ENCODE measurements at regions not wholly inside any gene's neighbourhood (a gene's known extent, or its start where the extent isn't known, plus 50 kb on each side); places are given as distances from the start of the nearest gene placed in this dataset.
"Not testable (repeated sequence)": the region's sequence is repeated elsewhere in the genome, so short reads cannot be mapped to it uniquely, and the experiment has no call there.

DNA sequence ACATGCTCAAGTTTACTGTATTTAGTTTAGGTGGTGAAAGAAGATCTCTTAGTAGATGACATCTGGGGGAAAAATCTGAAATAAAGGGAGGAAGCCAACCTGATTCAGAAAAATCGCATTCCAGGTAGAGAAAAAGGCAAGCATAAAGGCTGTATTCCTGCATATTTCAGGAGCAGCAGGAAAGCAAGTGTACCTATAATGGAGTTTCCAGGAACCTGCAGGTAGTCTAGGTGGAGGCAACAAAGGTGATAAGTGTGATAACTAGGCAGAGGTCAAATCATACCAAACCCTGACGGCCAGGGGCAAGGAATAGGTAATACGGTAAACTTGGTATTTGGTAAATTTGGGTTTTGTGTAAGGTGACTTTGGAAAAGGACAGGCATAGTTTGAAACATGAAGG lies 132.8 kb upstream of the GOT2 start:
- DNase-seq: no peak

DNA sequence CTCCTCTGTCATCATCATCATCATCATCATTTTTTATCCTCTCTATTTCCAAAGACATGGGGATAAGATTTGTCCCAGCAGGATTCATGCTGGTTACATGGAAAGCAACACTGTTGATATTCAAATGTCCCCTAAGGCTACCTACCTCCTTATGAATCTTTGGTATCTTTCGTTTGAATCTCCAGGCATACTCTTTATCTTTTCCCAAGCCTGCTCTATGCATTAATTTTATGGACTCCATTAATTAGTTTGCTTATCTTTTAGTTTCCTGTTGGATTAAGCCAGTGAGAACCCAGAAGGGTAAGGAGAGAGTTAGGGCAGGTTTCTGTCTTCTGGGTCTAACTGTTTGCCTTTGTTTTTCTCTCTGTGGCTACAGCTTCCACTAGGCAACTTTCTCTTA lies 129.6 kb upstream of the GOT2 start:
- DNase-seq: no peak

GRCh38 chr16:58863042-58863441 lies 128.9 kb upstream of the GOT2 start:
- DNase-seq: no peak

DNA sequence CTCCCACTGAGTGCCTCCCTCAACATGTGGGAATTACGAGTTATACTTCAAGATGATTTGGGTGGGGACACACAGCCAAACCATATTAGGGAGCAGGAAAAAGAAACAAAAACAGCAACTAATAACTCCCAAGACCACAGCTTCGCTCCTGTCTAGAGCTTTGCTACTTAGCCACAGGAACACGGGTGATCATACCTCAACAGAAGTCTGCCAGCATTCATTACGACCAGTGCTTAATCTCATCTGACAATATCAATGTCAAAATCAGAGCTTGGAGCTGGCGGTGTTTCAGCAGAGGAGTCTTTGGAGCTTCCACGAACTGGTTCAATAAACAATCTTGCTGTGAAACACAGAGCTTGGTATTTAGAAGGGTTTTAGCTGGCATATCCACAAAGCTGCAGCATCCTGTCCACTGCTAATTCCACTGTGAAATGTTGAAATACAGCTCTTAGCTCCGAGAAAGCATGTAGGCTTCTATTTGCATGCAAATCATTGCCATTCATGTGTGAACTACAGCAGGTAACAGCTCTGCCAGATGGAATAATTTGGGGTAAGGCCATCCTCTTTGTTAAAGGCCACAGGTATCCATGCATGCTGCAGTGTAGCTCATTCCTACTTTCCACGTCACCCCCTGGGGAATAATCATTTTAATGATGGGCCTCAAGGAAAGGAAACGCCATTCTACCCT lies 128.4 kb upstream of the GOT2 start:
- DNase-seq: no peak

- DNase-seq: no peak
These were observed 126.0 kb upstream of the GOT2 start for GRCh38 chr16:58859958-58860669.

- not testable (repeated sequence) for DNase-seq
These were observed 124.5 kb upstream of the GOT2 start for GRCh38 chr16:58858577-58858976.

DNA sequence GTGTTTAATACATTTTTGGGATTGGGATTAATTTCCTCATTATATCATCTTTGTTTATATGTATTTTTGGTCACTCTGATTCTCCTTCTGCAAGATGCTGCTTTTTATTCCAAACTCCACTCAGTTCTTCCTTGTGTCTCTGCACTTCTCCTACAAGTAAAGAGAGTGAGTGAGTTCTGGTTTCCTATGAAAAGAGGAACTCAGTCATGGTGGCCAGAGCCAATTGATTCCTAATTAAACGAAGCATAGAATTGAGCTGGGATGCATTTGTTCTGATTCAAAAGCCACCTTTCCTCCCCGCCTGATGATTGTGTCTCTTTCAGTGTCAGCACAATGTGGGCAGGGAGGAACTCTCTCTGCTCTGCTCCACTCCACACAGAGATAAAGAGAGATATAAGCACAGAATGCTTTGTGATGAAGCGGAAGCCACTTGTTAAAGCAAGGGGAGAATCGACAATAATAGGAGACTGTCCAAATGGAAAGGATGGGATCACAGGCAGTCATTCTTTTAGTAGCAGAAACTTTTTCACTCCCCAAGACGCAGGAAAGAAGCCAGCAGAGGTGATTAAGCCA lies 121.3 kb upstream of the GOT2 start:
- no peak for DNase-seq

- no peak for DNase-seq
These were observed 120.0 kb upstream of the GOT2 start for GRCh38 chr16:58853854-58854791.

GRCh38 chr16:58850678-58851020 lies 116.5 kb upstream of the GOT2 start:
- no peak for DNase-seq

DNA sequence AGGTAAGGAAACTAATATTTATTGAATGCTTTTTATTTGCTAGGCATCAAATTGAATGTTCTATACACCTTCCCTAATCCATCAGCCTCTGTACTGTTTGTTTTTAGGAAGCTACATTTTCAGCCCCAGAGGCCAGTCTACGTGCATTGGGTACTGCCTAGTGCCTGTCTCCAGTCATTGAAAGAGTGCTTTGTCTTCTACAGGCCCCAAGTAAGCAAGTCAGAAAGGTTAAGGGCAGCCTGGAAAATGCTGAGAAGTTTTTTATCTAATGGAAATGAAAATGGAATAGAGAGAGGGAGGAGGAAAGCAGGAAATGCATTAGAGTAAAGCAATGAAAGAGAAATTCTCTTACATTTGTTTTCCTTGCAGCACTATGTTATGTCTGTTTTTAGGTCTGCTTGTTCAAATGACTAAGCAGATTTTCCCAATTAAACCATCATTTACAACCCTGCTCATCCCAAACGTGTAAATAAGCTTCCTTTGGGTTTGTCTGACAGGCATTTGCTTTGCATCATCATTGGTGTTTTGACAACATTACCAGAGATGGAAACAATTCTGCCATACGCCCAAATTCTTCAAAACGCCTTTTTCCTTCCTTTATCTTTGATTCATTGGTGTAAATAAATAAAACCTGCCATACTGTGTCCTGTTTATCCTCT lies 116.0 kb upstream of the GOT2 start:
- DNase-seq: no peak

GRCh38 chr16:58848662-58849002 lies 114.5 kb upstream of the GOT2 start:
- DNase-seq: no peak

DNA sequence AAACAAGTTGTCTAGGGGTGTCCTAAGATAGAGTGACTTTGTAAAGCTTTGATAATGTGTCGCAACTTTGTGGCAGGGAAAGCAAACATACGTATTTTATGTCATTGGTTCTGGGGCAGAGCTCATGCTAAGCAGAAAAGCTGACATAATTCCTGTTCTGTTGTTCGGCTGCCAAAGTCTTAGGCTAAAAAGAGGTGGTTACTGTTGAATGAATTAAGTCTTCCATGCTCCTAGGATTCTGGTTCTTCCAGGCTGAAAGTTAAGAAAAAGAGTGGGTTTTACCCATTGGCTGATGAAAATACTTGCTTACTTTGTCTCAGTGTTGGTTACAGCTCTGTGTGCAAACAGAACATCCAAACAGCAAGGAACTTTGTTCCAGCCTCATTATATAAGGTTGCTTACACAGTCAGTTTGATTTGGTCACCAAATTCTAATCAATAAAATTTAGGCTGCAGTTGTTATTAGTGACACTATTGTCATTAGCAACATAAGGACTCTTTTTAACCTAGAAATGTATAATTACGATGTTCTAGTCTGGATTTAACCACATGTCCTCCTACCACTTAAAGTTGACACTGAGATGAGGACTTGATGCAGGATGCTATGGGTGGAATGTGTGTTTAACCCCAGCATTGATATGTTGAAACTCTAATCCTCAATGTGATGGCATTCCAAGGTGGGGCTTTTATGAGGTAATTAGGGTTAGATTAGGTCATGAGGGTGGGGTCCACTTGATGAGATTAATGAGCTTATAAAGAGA lies 114.0 kb upstream of the GOT2 start:
- no peak for DNase-seq

GRCh38 chr16:58846226-58846625 lies 112.1 kb upstream of the GOT2 start:
- not testable (repeated sequence) for DNase-seq

- DNase-seq: no peak
These were observed 109.6 kb upstream of the GOT2 start for GRCh38 chr16:58843675-58844074.

- DNase-seq: no peak
These were observed 108.6 kb upstream of the GOT2 start for GRCh38 chr16:58842746-58843145.

GRCh38 chr16:58842156-58842555 lies 108.0 kb upstream of the GOT2 start:
- DNase-seq: no peak

DNA sequence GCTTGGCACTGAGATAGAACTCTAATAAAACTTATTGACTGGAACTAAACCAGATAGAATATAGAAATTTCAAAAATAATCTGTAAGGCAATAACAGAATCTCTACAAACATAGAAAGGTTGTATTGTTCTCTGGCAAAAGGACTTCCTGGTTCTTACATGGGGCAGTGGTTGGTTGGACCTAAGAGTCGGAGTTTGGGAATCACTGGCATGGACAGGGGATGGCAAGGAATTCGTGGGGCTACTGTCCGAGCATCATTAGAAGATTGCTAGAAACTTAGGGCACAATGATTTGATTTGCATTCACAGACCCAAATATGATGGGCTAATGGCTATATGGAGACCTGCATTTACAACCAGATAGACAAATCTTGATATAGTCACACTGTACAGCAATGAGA lies 103.8 kb upstream of the GOT2 start:
- no peak for DNase-seq

- no peak for DNase-seq
These were observed 102.3 kb upstream of the GOT2 start for GRCh38 chr16:58836427-58836826.

DNA sequence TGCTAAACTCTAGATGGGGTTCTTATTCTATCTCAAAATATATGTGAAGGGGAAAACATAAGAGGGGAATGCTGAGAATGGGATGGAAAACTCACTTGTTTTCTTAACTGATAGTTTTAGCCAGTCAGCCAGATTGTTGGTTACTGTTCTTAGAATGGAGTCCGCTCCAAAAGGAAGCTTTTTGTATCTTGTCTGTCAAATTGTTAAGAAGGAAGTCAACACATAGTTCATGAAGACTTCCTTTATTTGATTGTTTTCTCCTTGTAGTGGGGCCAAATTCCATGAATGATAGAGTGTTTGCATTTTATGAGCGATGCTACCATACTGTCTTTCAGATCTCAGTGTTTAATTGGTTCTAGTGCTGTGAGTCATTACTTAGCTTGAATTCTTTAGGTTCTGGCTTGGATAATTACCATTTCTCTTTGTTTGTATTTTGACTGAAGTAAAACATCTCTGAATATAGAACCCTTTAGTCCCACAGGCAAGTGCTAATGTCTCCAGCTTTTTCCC lies 98.3 kb upstream of the GOT2 start:
- DNase-seq: no peak

DNA sequence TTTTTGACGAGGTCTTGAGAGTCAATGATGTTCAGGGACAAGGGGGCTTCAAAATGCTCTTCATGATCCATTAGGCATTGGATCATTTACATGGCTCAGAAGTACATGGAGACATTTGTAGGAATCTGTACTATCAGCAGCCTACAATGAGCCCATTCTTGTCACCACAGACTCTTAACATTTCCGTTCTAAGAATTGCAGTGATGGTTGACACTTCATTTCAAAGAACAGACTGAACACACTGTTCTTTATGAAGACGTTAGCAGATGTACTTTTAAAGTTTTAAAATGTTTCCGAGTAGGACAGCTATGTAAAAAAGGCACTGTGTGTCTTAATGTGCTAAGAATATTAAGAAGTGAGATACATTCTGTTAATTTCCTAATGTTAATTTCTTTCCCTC lies 97.3 kb upstream of the GOT2 start:
- DNase-seq: no peak

DNA sequence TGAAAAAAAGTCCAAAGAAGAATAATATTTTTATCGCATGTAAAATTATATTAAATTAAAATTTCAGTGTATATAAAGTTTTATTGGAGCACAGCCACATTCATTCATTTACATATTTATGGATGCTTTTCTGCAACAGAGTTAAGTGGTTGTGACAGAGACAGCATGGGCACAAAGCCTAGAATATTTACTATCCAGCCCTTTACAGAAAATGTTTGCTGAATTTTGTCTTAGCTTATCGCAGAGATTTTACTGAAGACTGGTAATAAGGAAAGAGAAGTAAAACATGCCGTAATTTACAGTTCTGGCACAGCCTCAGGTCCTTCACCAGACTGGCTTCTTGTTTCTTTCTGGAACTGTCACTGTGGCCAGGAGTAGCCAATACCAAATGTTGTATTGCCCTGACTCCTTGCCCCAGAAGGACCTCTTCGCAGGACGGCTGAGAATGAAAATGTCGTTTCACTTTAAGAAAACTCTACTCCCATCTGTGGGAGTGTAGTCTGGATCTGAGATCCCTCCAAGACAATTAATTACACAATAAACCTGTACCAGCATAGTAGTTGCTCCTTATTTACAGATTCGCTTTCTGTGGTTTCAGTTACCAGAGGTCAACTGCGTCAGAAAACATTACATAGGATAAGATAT lies 94.9 kb upstream of the GOT2 start:
- no peak for DNase-seq

Data from activated naive CD4-positive, alpha-beta T cell treated with anti-CD3 and anti-CD28 coated beads, Interleukin-2, amount 50 U/mL, for 16 hours (primary cell).